Suprapubic skin (tissue), 3 donors: ENCODE measurements at regions not wholly inside any gene's neighbourhood (a gene's known extent, or its start where the extent isn't known, plus 50 kb on each side); places are given as distances from the start of the nearest gene placed in this dataset.

Experiments
- POLR2AphosphoS5 ChIP-seq, 3 donors: sonication (generic); formaldehyde crosslinking; IDR thresholded peaks; one replicate each; pipeline ENCODE4 v1.6.1; 2017; ENCODE audit warnings: antibody characterized with exemption in 3 of 3
- TF ChIP-seq, protein P1 (sequence below), 2 donors: fragments of 200-600 bp in 1 of 2; fragments of 450-650 bp in 1 of 2; sonication (generic) in 1 of 2; IDR thresholded peaks; one replicate each; pipeline ENCODE4 v1.5.1; 2016 to 2019; ENCODE audit warnings: antibody characterized with exemption in 2 of 2, mild to moderate bottlenecking in 1 of 2, moderate library complexity in 1 of 2

DNA sequence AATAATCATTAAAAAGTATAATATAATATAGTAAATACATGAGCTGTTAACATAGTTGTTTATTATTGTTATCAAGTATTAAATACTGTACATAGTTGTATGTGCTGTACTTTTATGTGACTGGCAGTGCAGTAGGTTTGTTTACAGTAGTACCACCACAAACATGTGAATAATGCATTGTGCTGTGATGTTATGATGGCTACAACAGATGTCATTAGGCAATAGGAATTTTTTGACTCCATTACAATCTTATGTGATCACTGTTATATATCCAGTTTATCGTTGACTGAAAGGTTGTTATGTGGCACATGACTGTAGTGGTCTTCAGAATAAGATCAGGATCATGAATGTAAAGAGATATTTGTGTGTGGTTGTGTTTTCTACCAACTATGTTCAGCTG lies 577.8 kb downstream of the JRKL start:
- TF ChIP-seq, protein P1, sequence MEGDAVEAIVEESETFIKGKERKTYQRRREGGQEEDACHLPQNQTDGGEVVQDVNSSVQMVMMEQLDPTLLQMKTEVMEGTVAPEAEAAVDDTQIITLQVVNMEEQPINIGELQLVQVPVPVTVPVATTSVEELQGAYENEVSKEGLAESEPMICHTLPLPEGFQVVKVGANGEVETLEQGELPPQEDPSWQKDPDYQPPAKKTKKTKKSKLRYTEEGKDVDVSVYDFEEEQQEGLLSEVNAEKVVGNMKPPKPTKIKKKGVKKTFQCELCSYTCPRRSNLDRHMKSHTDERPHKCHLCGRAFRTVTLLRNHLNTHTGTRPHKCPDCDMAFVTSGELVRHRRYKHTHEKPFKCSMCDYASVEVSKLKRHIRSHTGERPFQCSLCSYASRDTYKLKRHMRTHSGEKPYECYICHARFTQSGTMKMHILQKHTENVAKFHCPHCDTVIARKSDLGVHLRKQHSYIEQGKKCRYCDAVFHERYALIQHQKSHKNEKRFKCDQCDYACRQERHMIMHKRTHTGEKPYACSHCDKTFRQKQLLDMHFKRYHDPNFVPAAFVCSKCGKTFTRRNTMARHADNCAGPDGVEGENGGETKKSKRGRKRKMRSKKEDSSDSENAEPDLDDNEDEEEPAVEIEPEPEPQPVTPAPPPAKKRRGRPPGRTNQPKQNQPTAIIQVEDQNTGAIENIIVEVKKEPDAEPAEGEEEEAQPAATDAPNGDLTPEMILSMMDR (IDR thresholded peaks at IDR 0.05), result no peak
- no peak for TF ChIP-seq POLR2AphosphoS5 (IDR thresholded peaks at IDR 0.05)
